HG02885 (cell line): ENCODE measurements at regions not wholly inside any gene's neighbourhood (a gene's known extent, or its start where the extent isn't known, plus 50 kb on each side); places are given as distances from the start of the nearest gene placed in this dataset.

Experiments
- ATAC-seq: cut with Tn5 transposase; IDR thresholded peaks from one replicate; pipeline ENCODE4 v1.9.1; 2021; ENCODE audit warnings: mild to moderate bottlenecking; ENCODE audit not compliant: unreplicated experiment, poor library complexity

DNA sequence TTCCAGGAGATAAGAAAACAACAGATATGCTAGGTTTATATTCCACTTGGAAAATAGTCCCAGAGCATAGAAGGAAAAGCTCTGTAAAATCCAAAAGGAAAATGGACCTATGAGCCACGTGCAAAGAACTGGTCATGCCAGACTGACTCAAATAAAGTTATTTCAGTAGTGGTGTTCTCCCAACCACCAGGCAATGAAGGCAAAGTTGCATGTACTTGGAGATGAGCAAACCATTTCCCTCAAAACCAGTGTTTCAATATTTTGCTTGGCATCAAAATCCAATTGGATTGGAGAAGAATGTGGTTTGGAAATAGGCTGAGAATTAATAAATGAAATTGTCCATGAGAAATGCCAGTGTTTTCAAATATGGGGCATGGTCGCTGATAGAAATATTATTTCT, 237.5 kb downstream of the ICOS start:
- no peak for ATAC-seq

DNA sequence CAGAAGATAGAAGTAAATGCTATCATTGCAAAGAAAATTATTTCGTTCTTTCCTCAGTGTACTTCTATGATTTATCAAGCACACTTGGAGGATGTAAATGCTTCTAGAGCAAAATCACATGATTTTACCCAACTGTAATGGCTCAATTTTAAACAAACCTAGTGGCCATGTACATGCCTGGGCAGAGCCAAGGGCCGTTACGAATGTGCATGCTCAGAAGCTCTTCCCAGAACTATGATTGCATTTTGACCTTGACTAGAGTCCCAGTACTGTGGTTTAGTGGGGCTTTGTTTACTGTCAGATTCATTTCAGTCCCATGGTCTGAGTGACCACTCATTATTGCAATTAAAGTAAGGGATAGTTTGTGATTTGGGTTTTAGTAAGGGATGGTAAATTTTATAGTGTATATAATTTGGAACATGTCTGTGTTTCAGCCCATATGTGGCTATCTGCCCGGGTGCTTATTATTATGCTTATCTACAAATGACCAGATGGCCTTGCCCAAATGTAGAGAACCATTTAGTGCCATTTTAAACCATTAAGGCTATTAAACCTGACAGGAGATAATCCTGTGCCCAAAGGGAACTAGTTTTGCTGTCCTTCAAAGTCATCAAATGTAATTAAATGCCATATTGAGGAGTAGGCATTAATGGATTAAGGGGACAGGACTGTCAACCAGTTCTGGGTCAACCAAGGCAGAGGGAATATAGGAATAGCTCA, 239.1 kb downstream of the ICOS start:
- no peak for ATAC-seq

DNA sequence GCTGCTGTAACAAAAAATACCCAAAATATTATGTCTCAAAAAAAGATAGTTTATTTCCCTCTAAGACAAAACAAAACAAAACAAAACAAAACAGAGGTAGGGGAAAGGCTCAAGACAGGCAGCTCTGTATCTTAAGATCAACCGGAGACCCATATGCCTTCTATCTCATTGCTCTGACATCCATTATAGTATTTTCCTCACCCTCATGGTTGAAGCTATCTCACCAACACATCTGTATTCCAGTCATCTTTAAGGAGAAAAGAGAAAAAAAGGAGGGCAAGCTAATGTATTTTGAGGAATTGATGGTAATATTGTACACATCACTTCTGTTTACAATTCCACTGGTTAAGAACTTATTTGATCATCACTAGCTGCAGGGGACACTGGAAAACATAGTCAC, 239.7 kb downstream of the ICOS start:
- ATAC-seq: no peak

DNA sequence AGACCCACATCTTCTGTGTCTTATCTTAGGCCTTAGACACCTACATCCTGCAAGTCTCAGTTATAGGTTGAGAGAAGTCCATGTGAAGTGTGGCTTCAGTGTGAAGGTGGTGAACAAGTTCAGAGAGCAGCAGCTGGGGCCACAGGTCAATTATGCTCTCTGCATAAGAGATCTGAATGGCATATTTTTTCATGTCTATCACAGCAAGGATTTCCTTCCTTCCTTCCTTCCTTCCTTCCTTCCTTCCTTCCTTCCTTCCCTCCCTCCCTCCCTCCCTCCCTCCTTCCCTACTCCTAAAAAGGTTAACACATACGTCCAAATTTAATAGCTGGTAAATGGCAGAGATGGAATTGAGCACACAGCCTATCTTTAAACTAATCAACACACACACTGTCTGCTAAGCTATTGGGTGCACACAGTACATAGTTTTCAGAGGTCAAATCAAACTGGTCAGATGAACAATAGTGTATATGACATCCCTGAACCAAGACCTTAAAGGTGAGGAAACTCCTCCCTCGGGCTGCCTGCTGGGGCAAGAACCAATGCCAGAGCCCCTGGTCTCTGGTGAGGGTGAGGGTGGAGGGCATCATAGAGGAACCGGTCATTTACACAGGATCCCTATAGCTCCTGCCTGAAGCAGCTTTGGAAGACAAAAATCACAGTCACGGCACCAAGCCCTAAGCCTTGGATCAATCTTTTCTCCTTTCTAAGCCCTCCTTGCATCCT, 240.9 kb downstream of the ICOS start:
- ATAC-seq: no peak

DNA sequence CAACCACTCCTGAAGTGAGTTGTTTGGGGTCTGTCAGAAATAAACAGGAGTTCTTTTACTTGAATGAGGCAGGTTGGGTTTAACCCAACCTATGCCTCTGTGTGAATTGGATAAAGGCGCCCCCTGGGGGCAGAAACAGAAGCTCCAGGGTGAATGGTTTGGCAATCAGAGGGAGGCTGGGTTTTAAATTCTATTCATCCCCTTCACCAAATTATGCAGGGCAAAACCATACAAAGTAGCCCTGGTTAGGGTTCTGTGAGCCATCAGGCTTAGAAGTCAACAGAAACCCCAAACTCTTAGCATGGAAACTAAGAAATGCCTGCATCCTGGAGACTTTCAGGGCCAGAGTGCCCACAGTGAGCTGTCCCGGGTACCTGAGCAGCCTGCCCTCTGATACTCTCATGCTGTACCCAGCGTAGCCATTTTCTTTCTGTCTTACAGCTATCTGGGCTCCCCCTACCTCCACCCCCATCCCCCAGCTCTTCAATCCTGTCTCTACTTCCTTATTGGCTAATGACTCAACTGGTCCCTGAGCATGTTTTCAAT, 241.5 kb downstream of the ICOS start:
- no peak for ATAC-seq

DNA sequence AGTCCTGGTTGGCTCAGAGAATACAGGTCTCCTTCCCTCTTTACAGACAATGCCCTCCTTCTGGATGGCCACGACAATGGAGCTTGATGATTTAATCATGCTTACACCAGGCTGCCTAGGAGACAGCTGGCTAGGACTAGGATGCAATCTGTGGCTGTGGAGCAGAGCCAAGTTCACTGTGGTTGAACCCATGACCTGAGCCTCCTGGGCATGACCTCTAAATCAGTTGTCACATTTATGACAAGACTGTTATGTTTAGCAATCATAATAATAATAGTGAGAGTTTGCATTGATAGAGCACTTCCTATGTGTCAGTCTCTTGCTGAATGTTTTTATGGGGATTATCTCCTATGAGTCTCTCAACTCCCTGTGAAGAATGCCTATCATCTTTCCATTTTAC, 244.1 kb downstream of the ICOS start:
- ATAC-seq: no peak

DNA sequence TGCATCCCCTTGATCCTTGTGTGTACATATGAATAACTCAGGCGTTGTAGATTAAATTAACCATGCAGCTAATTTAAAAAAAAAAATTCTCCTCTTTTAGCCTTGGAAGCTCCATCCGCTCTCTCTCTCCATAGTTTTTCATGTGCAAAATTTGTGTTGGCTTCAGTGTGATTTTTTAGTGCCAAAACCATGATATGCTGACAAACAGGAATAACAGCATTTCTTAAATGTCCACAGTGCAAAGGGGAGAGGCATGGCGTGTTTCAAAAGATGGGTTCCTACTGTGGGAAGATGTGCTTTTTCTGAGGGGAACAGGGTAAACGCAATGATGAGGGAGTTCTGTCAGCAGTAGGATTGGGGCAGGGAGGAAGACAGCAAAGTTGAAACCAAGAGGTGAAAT, 247.0 kb downstream of the ICOS start:
- ATAC-seq: no peak

DNA sequence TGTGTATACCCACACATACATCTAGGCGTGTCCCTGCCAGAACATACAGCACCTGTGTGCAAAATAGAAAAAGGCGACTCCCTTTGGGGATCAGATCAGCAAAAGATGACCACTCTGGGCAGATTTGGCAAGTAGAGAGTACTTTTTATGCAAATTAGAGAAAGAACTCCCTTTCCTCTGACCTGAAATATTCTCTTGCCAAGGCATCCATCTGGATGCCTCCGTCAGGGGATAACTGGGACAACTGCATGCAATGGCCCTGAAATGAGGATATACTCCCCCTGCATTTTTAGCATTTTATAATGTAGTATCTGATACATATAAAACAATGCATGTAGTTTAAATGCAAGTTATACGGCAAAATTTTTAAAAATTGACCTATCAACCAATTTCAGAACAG, 247.7 kb downstream of the ICOS start:
- no peak for ATAC-seq

DNA sequence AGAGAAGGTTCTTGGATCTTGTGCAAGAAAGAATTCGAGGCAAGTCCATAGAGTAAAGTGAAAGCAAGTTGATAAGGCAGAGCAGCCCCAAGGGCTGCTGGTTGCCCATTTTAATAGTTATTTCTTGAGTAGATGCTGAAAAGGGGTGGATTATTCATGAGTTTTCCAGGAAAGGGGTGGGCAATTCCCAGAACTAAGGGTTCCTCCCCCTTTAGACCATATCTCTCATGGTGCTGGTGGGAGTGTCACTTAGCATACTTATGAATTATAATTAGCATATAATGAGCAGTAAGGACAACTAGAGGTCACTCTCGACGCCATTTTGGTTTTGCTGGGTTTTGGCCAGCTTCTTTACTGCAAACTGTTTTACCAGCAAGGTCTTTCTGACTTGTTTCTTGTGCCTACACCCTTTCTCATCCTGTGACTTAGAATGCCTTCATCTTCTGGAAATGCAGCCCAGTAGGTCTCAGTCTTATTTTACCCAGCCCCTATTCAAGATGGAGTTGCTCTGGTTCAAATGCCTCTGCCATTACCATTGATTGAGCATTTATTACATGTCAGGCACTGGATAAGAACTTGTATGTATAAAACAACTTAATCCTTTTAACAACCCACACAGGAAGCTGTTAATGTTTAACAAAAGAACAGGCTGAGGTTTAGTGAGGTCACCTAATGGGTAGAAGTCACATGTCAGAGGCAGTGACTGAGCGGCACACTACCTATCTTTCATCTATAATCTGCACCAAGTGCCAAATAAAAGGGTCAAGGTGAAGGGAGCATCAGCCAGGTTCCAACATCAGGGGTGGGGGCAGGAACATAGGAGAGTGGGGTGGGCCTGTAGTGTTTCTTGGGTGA, 250.9 kb downstream of the ICOS start:
- ATAC-seq: no peak

DNA sequence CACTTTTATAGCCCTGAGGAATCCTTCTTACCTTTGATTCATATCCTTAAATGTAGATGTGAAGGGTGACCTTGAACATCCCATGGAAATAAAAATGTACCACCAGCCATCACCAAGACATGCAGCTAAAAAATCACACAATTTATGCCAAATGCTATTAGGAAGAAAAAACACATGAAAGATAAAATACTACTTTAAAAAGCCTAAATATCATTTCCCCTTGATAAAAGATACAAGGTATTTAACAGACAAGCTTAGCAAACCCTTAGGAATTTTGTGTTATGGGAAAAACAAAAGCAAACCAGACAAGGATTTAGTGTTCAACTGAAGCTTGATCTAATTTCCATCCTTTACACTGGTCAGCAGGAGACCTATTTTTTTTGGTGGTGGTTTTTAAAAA, 255.0 kb downstream of the ICOS start:
- ATAC-seq: no peak

DNA sequence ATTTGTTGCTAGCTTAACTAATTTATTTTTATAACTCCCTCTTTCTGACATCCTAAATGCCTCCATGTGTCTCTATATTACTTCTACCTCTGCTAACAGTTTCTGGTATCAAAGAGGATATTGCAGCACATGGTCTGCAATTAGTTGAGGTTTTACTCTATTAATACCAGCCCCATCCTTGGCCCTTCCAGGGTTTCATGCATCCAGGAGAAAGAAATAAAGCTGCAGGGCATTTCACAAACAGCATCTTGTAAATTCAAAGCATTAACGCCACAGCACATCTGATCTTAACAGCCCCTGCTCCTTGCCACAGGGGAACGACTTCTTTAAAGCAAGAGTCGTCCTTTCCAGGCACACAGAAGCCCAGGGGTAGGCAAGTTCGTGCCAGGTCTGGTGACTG, 258.9 kb downstream of the ICOS start:
- ATAC-seq: no peak

DNA sequence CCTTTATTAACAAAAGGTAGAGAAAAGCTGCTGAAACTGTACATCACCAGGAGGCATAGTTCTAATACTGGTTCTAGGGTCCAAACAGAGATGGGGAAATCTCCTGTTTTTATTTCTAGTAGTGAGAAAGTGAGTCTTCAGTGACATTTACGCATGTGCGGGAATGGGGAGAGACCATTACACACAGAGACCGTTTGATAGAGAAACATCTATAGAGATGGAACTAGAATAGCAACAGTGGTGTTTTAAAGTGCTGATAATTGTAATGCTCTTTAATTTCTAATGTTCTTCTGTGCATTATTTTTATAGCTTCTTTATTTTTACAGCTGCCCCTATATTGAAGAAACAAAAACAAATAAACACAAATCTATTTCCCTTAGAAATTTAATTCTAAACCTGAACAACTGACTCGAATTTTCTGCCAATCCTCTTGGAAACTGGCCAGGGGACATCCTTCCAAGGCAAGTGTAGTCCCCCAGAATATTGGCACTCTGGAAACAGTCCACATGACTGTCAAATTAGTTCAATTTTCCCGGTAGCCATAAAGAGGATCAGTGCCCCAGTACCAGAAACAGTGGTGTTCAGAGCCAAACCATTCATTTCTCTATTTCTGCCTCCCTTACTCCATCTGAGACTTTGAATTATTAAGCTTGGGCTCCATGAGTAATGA, 260.9 kb downstream of the ICOS start:
- no peak for ATAC-seq

DNA sequence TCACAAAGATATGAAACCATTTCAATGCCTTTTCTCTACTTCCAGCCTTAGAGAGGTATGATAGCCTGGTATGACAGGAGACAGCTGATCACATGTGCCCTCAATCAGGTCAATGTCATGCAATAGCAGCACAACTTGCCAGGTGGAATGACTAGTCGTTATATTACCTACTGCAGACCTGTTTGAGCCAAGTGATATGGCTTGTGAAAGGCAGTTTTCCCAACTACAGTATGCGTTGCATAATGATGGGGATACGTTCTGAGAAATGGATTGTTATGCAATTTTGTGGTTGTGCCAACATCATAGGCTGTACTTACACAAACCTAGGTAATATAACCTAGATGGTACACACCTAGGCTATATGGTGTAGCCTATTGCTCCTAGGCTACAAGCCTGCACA, 262.8 kb downstream of the ICOS start:
- ATAC-seq: no peak

DNA sequence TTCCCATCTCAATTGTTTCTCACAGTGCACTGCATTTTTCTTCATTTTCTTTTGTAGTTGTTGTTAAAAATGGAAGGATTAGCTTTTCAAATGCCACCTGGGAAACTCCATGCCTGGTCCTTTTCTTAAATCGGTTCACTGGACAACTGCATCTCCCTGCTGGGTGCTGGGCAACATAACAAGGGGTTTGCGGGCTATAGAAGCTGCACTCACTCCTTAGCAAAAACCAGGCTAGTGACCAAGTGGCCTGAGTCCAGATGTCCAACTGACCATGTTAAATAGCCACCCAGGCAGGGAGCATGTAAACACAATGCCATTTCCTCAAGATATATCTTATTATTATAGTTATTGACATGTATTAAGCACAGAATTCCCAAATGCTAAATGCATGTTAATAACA, 264.9 kb downstream of the ICOS start:
- ATAC-seq: no peak

DNA sequence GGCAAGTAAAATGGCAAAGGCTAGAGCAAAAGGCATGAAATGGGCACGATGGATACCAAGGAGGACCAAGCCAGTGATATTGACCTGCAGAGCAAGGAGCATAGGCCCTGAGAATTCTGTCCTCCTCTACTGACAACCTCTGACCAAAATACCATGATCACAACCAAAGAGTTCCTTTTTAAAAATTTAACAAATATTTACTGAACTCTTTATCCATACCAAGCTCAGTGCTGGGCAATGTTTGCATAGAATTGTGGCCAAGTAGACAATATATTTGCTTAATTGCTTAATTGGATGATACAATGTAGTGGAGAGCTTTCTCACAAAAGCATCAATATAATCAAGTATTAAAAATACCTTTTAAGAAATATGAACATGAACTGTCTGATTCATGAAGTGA, 265.7 kb downstream of the ICOS start:
- no peak for ATAC-seq

DNA sequence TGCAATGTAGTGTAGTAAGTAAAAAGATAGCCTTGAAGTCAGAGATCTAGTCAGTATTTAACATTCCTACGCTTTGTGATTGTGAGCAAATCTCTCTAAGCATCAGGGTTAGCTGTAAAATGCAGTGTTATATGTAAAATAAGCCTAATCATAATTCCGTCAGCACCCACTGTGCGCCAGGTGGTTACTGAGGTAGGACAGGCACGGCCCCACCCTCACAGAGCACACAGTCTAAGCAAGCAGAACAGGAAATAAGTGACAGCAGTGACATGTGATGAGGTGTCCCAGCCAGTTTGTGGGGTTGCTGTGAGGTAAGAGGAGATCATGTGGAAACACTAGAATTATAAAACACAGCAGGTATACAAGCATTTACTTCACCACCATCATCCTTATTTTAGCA, 267.1 kb downstream of the ICOS start:
- no peak for ATAC-seq

DNA sequence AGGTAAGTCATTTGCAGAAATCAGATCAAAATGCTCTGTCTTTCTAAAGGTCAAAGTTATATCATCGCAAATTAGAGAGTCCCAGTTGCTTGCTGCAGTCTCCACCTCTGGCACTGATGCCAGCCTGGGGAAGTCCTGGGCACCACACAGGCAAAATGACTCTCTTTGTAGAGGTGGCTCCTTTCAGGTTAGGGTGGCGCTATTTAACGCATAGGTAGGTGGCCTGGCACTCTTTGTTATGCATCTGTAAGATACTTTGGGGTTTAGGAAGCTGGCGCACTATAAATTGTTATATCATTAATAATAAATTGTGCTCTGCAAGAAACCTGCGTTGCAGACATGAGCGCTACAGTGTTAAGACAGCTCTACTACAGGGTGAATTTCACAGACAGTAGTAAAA, 268.5 kb downstream of the ICOS start:
- ATAC-seq: no peak

DNA sequence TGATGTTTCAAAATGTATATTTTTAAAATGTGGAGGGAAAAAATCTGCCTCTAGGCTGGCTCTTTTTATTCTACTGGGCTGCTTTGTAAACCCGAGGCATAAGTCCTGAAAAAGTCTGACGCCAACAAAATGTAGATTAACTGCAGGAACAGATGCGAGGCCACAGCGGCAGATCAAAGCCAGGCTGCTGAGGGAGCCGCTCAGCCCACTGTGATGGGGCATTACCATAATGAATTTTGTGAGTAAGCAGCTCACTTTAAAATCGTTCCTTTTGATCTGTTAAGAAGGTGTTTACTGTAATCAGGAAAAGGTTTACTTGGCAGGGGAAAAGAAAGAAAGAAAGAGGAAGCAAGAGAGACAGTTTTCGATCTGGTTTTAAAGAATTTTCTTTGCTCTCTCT, 269.0 kb downstream of the ICOS start:
- ATAC-seq: no peak

DNA sequence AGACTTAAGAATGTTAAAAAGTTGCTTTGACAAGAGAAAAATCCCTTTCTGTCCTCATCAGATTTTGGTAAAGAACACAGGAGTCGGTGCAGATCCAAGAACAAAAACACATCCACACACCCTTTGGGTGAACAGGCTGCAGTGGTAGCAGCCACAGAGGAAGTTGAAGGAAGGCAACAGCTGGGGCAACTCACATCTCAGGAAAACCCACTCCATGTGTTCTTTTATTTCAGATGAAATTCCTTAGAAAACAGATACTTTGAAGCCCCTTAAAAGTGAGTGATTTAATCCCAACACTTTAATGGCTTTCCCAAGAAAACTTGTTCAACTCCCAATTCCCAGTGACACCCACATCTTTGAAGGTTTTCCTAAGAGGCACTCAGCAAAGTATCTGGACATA, 271.3 kb downstream of the ICOS start:
- ATAC-seq: no peak

DNA sequence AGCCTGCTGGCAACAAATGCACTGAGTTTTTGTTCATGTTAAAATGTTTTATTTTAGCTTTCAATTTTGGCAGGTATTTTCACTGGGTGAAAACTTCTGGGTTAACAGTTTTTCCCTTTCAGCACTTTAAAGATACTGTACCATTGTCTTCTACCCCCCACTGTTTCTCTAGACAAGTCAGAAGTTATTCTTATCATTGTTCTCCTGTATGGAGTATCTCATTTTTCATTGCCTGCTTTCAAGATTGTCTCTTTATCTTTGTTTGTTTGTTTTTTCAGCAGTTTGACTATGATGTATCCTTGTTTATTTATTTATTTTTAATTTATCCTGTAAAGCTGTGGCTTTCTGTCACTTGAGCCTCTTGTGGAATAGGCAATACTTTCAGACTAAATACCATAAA, 277.0 kb downstream of the ICOS start:
- no peak for ATAC-seq

DNA sequence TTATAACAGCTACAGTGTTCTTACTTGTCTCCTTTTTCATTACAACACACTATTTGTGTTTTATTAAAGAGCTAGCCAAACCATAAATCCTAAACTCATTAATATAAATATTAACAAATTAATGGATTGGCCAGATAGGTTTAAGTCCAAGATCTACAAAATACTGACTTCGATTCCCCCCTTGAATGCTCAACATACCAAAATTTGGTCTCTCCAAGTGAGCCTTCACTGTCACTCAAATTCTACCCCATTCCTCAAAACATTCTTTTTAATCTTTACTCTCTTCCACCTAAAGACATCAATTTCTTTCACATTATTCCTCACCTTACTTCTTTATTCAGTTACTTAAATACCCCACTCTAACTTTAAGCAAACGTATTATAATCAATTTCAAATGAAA, 281.5 kb downstream of the ICOS start:
- ATAC-seq: no peak
